Spinal cord (tissue), 9 donors: ENCODE measurements at regions not wholly inside any gene's neighbourhood (a gene's known extent, or its start where the extent isn't known, plus 50 kb on each side); places are given as distances from the start of the nearest gene placed in this dataset.

Experiments used
- DNase-seq, 6 donors: peaks; one replicate each; pipeline versions ENCODE4 v3.0.0 to v3.0.0-alpha.2; 2013 to 2015; ENCODE audit warnings: low spot score in 6 of 6, low read depth in 4 of 6
- H3K27ac ChIP-seq: one replicate; pipeline ENCODE4 v1.5.1; 2013; ENCODE audit warnings: low read depth, low read length, control low read depth
- H3K27me3 ChIP-seq: one replicate; pipeline ENCODE4 v1.6.1; 2013; ENCODE audit warnings: low read length; ENCODE audit not compliant: control insufficient read depth, insufficient read depth
- H3K36me3 ChIP-seq: one replicate; pipeline ENCODE4 v1.6.1; 2013; ENCODE audit warnings: low read length; ENCODE audit not compliant: control insufficient read depth, insufficient read depth
- H3K4me1 ChIP-seq: one replicate; pipeline ENCODE4 v1.6.1; 2013; ENCODE audit warnings: low read length; ENCODE audit not compliant: control insufficient read depth, insufficient read depth
- H3K4me3 ChIP-seq: one replicate; pipeline ENCODE4 v1.5.1; 2013; ENCODE audit warnings: low read depth, low read length, control low read depth
- H3K9me3 ChIP-seq: one replicate; pipeline ENCODE4 v1.6.1; 2013; ENCODE audit warnings: low read length; ENCODE audit not compliant: control insufficient read depth, insufficient read depth
- WGBS: methylation state at CpG from one replicate; pipeline ENCODE4 v1.1.5; 2013; ENCODE audit warnings: missing lambda C conversion rate; ENCODE audit not compliant: insufficient coverage; 5-methylcytosine and 5-hydroxymethylcytosine counted together
- donor health status: healthy.

DNA sequence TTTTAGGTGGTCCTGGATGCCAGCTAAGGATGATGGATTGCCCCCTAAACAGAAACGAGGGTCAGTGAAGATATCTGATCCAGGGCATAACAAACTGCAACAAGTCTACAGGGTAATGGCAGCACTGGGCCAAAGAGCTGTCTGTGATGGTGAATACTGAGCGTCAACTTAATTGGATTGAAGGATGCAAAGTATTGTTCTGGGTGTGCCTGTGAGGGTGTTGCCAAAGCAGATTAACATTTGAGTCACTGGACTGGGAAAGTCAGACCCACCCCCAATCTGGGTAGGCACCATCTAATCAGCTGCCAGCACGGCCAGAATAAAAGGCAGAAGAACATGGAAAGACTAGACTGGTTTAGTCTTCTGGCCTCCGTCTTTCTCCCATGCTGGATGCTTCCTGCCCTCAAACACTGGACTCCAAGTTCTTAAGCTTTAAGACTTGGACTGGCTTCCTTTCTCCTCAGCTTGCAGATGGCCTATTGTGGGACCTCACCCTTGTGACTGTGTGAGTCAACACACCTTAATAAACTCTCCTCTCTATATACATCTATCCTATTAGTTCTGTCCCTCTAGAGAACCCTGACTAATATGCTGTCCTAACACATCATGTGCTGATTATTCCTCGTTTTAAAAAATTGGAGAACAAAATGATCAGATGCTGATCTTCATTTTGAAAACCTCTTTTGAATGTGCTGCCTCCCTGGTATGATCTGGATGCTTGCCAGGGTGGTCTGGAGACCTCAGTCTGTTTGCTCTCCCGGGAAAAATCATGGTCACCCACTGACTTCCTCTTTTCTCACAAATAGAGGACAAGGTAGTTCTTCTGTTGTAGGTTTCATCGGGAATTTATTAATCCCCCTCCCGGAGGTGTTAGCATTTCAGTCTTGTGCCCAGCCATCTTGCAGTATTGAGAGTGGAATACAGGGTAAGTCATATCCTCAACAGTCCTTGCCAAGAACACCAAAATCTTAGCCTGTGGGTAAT is 234.7 kb downstream of the SETD4 start:
- 73% methylated on average over 3 of the region's 8 CpGs for WGBS
- H3K36me3 ChIP-seq, result no peaks in the 10 kb centered on the region
- no peak overlapping the region for H3K4me3 ChIP-seq
- no peak for DNase-seq
- H3K27me3 ChIP-seq, result no peaks in the 10 kb centered on the region
- no peaks in the 10 kb centered on the region for H3K9me3 ChIP-seq
- no peaks in the 10 kb centered on the region for H3K4me1 ChIP-seq
- H3K27ac ChIP-seq, result no peak overlapping the region

DNA sequence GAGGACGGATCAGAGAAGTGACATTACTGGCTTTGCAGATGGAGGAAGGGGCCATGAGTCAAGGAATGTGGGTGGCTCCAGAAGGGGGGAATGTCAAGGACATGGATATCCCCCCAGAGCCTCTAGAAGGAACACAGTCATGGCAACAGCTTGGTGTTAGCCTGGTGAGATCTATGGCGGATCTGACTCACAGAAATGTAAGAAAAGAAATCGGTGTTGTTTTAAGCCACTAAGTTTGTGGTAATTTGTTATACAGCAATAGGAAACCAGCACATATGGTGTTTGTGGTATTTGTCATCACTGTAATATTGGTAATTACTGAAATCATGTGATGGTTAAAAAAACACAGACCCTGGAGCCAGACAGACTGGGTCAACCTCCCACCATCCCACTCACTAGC is 236.2 kb downstream of the SETD4 start:
- no peak overlapping the region for H3K4me3 ChIP-seq
- DNase-seq, result no peak
- H3K27ac ChIP-seq, result no peak overlapping the region
- H3K4me1 ChIP-seq, result no peaks in the 10 kb centered on the region
- 94% methylated on average over 2 of the region's 3 CpGs for WGBS
- H3K27me3 ChIP-seq, result no peaks in the 10 kb centered on the region
- no peaks in the 10 kb centered on the region for H3K36me3 ChIP-seq
- H3K9me3 ChIP-seq, result no peaks in the 10 kb centered on the region

GRCh38 chr21:35819134-35819533 is 241.2 kb downstream of the SETD4 start:
- no peaks in the 10 kb centered on the region for H3K27me3 ChIP-seq
- DNase-seq, result no peak
- H3K9me3 ChIP-seq, result no peaks in the 10 kb centered on the region
- 93% methylated on average over 10 of the region's 12 CpGs for WGBS
- no peaks in the 10 kb centered on the region for H3K36me3 ChIP-seq
- H3K4me1 ChIP-seq, result no peaks in the 10 kb centered on the region
- H3K27ac ChIP-seq, result no peak overlapping the region
- no peak overlapping the region for H3K4me3 ChIP-seq

GRCh38 chr21:35818597-35818996 is 241.7 kb downstream of the SETD4 start:
- no peaks in the 10 kb centered on the region for H3K27me3 ChIP-seq
- no peaks in the 10 kb centered on the region for H3K36me3 ChIP-seq
- no peaks in the 10 kb centered on the region for H3K9me3 ChIP-seq
- 90% methylated on average over 7 of the region's 8 CpGs for WGBS
- no peak for DNase-seq
- H3K27ac ChIP-seq, result no peak overlapping the region
- no peak overlapping the region for H3K4me3 ChIP-seq
- no peaks in the 10 kb centered on the region for H3K4me1 ChIP-seq

GRCh38 chr21:35814858-35815619 is 245.3 kb downstream of the SETD4 start:
- no peaks in the 10 kb centered on the region for H3K9me3 ChIP-seq
- 92% methylated on average over 5 of the region's 5 CpGs for WGBS

GRCh38 chr21:35812679-35813078 is 247.6 kb downstream of the SETD4 start:
- 100% methylated on average over 2 of the region's 9 CpGs for whole genome bisulfite sequencing
- H3K4me1 ChIP-seq, result no peaks in the 10 kb centered on the region
- H3K36me3 ChIP-seq, result no peaks in the 10 kb centered on the region
- DNase-seq, result no peak
- no peaks in the 10 kb centered on the region for H3K27me3 ChIP-seq
- H3K4me3 ChIP-seq, result no peak overlapping the region
- no peaks in the 10 kb centered on the region for H3K9me3 ChIP-seq
- H3K27ac ChIP-seq, result no peak overlapping the region

More at GRCh38 chr21:35814858-35815619, 245.3 kb downstream of the SETD4 start:
- no peaks in the 10 kb centered on the region for H3K36me3 ChIP-seq
- no peak for DNase-seq
- no peak overlapping the region for H3K27ac ChIP-seq
- H3K4me3 ChIP-seq, result no peak overlapping the region
- H3K4me1 ChIP-seq, result no peaks in the 10 kb centered on the region
- no peaks in the 10 kb centered on the region for H3K27me3 ChIP-seq

- H3K4me3 ChIP-seq, result no peak overlapping the region
- no peaks in the 10 kb centered on the region for H3K27me3 ChIP-seq
- 60% methylated on average over 4 of the region's 10 CpGs for WGBS
- H3K9me3 ChIP-seq, result no peaks in the 10 kb centered on the region
- no peak overlapping the region for H3K27ac ChIP-seq
- H3K4me1 ChIP-seq, result no peaks in the 10 kb centered on the region
- H3K36me3 ChIP-seq, result no peaks in the 10 kb centered on the region
- DNase-seq, result no peak
Observed at GRCh38 chr21:35811191-35811806, 249.0 kb downstream of the SETD4 start.

DNA sequence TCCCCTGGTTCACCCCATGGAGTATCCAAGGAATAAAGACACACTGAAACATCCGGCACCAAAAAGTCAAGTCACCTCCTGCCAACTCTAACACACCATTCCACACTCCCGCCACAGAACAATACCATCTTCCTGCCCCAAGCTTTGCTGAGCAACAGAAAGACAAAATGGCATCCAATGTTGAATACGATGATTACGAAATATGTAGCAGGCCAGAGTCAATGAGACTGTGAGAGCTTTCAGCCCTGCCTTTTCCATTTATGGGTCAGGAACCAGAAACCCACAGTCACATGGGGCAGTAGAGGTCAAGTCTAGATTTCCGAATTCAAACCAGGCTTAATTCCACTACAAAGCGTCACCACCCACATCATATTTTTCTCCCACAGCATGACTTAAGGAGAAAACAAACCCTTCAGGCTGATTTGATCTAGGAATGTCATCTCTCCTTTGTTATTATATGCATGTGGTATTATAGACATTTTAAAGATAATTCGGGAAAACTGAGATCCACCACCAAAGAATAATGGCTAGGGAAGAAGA is 249.8 kb downstream of the SETD4 start:
- 90% methylated on average over 3 of the region's 7 CpGs for WGBS
- H3K27me3 ChIP-seq, result no peaks in the 10 kb centered on the region
- no peak overlapping the region for H3K4me3 ChIP-seq
- H3K36me3 ChIP-seq, result no peaks in the 10 kb centered on the region
- H3K9me3 ChIP-seq, result no peaks in the 10 kb centered on the region
- no peak for DNase-seq
- H3K27ac ChIP-seq, result no peak overlapping the region
- H3K4me1 ChIP-seq, result no peaks in the 10 kb centered on the region

GRCh38 chr21:35801391-35801790 is 258.9 kb downstream of the SETD4 start:
- 96% methylated on average over 3 of the region's 4 CpGs for WGBS
- Histone ChIP-seq H3K27ac (no peak overlapping the region), H3K4me1 (no peaks in the 10 kb centered on the region), H3K4me3 (no peak overlapping the region), H3K9me3 (peaks cover 3% of the 10 kb centered on the region), H3K36me3 (no peaks in the 10 kb centered on the region), H3K27me3 (no peaks in the 10 kb centered on the region)
- DNase-seq, result no peak
